Mucosa of stomach (tissue), 1 donor: ENCODE measurements at regions not wholly inside any gene's neighbourhood (a gene's known extent, or its start where the extent isn't known, plus 50 kb on each side); places are given as distances from the start of the nearest gene placed in this dataset.

Experiments
- H3K27me3 ChIP-seq: one replicate; pipeline ENCODE4 v1.7.0; 2013; ENCODE audit warnings: mild to moderate bottlenecking, low read length; ENCODE audit not compliant: control insufficient read depth, insufficient read depth
- H3K36me3 ChIP-seq: one replicate; pipeline ENCODE4 v1.7.0; 2013; ENCODE audit warnings: low read length; ENCODE audit not compliant: control insufficient read depth, insufficient read depth
- H3K4me1 ChIP-seq: one replicate; pipeline ENCODE4 v1.7.0; 2013; ENCODE audit warnings: mild to moderate bottlenecking, low read length; ENCODE audit not compliant: control insufficient read depth, insufficient read depth
- H3K4me3 ChIP-seq: one replicate; pipeline ENCODE4 v1.7.0; 2013; ENCODE audit warnings: low read length
- H3K9ac ChIP-seq: one replicate; pipeline ENCODE4 v1.7.0; 2013; ENCODE audit warnings: mild to moderate bottlenecking, low read length, moderate library complexity
- H3K9me3 ChIP-seq: one replicate; pipeline ENCODE4 v1.7.0; 2013; ENCODE audit warnings: mild to moderate bottlenecking, low read length, moderate library complexity; ENCODE audit not compliant: control insufficient read depth
- donor health status: Pancreatic carcinoma.

DNA sequence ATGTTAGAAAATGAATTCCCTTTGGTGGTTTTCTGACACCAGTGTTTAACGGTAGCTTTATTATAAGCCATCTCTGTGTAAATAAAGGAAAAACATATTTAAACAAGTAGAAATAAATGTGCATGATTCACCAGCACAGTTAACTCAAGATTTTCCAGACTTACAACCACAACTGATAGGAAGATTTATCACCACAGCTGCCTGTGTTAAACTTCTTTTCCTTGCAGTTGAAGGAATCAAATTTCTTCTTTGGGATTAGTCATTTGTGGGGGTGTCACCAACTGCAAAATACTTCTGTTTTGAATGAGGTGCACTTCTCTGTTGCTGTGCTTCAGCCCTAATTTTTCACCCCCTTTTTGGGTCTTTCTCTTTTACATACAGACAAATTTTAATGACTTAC is 128.1 kb upstream of the STK26 start:
- H3K36me3 ChIP-seq: no peaks in the 10 kb centered on the region
- H3K9ac ChIP-seq: no peak overlapping the region
- no peaks in the 10 kb centered on the region for H3K4me1 ChIP-seq
- H3K9me3 ChIP-seq: no peaks in the 10 kb centered on the region
- H3K27me3 ChIP-seq: no peaks in the 10 kb centered on the region
- H3K4me3 ChIP-seq: no peak overlapping the region

- Histone ChIP-seq H3K27me3 (no peaks in the 10 kb centered on the region), H3K36me3 (no peaks in the 10 kb centered on the region), H3K4me1 (no peaks in the 10 kb centered on the region), H3K9ac (no peak overlapping the region), H3K9me3 (no peaks in the 10 kb centered on the region), H3K4me3 (no peak overlapping the region)
These were observed 127.3 kb upstream of the STK26 start for GRCh38 chrX:131895807-131896206.

GRCh38 chrX:131901546-131901945 is 121.6 kb upstream of the STK26 start:
- H3K4me3 ChIP-seq: no peak overlapping the region
- H3K27me3 ChIP-seq: no peaks in the 10 kb centered on the region
- H3K4me1 ChIP-seq: no peaks in the 10 kb centered on the region
- no peaks in the 10 kb centered on the region for H3K36me3 ChIP-seq
- no peak overlapping the region for H3K9ac ChIP-seq
- H3K9me3 ChIP-seq: no peaks in the 10 kb centered on the region

DNA sequence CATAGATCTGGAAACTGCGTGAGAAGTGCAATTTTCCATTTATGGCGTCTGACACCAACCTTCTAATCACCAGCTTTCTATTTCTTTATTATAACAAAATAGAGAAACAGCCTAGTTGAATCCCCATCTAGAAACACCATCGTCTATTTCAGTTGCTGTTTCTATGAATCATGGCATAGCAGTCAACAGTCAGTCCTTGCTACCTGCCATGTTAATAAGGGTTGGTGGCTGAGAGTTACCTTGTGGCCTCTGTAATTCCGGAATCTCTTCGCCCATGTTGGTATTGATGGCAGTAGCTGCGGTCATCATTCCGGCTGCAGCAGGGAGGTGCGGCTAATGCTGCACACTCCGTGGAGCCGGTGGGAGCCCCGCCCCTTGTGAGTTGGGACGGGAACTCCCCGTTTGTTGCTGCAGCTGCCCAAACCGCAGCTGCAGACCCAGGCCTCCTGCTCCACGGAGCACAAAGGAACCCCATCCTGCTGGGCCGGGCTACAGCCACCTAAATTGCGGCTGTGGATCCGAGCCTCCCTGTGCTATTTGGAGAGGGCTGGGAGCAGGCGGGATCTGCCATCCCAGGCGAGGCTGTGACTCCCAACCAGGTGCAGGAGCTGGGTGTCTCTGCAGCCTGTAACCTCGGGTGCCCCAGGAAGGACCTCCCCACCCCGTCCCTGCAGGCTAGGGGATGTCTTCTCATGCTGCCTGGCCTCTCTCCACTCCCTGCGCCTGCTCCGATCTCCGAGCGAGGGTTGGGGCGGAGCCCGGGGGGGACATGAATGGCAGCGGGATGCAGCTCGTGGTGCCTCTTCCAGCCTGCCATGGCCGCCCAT is 115.4 kb upstream of the STK26 start:
- Histone ChIP-seq H3K9me3 (no peaks in the 10 kb centered on the region), H3K4me1 (no peaks in the 10 kb centered on the region), H3K27me3 (no peaks in the 10 kb centered on the region), H3K4me3 (no peak overlapping the region), H3K36me3 (no peaks in the 10 kb centered on the region), H3K9ac (no peak overlapping the region)

DNA sequence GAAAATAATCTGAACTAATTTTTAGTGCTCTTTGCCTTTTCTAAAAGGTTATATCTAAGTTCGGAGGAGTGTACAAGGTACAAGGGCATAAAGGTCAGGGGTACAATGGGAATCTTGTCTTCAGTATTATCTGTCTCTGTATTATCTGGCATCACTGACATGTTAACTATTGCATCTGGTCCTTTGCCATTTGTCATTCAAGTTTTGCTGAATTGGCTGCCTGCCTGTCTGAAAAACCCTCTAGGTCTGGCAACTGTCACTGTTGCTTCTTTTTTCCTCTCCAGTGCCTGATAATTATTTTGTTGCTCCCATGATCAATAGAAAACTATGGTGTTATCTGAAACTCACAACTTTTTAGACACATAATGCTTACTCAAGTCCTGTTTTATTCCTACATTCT is 112.5 kb upstream of the STK26 start:
- no peaks in the 10 kb centered on the region for H3K27me3 ChIP-seq
- H3K36me3 ChIP-seq: no peaks in the 10 kb centered on the region
- no peak overlapping the region for H3K9ac ChIP-seq
- H3K4me3 ChIP-seq: no peak overlapping the region
- H3K9me3 ChIP-seq: no peaks in the 10 kb centered on the region
- no peaks in the 10 kb centered on the region for H3K4me1 ChIP-seq

GRCh38 chrX:131915488-131915887 is 107.6 kb upstream of the STK26 start:
- no peak overlapping the region for H3K4me3 ChIP-seq
- H3K27me3 ChIP-seq: no peaks in the 10 kb centered on the region
- no peak overlapping the region for H3K9ac ChIP-seq
- H3K4me1 ChIP-seq: no peaks in the 10 kb centered on the region
- no peaks in the 10 kb centered on the region for H3K9me3 ChIP-seq
- no peaks in the 10 kb centered on the region for H3K36me3 ChIP-seq

GRCh38 chrX:131917588-131917987 is 105.5 kb upstream of the STK26 start:
- Histone ChIP-seq H3K27me3 (no peaks in the 10 kb centered on the region), H3K9ac (no peak overlapping the region), H3K9me3 (no peaks in the 10 kb centered on the region), H3K4me3 (no peak overlapping the region), H3K4me1 (no peaks in the 10 kb centered on the region), H3K36me3 (no peaks in the 10 kb centered on the region)

- no peaks in the 10 kb centered on the region for H3K9me3 ChIP-seq
- no peaks in the 10 kb centered on the region for H3K4me1 ChIP-seq
- H3K36me3 ChIP-seq: no peaks in the 10 kb centered on the region
- H3K27me3 ChIP-seq: no peaks in the 10 kb centered on the region
- no peak overlapping the region for H3K9ac ChIP-seq
- no peak overlapping the region for H3K4me3 ChIP-seq
These were observed 104.3 kb upstream of the STK26 start for GRCh38 chrX:131918839-131919238.

DNA sequence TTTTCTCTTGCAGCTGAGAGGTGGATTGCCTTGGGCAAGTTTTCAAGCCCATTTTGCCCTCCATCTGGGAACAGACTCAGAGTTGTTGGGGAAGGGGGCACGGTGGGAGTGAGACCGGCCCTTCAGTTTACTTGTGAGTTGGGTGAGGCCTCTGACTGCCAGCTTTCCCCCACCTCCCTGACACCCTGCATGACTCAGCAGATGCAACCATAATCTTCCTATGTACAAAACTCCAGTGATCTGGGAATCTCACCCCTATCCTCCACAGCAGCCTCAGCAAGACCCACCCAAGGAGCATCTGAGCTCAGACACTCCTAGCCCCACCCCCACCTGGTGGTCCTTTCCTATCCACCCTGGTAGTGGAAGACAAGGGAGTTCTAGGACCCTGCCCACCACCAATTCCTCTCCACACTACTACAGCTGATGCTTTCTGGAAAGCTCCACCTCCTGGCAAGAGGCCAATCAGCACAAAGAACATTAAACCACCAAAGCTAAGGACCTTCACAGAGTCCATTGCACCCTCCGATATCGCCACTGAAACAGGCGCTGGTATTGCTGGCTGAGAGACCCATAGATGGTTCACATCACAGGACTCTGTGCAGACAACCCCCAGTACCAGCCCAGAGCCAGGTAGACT is 99.4 kb upstream of the STK26 start:
- no peaks in the 10 kb centered on the region for H3K36me3 ChIP-seq
- H3K9me3 ChIP-seq: no peaks in the 10 kb centered on the region
- H3K4me3 ChIP-seq: no peak overlapping the region
- no peak overlapping the region for H3K9ac ChIP-seq
- no peaks in the 10 kb centered on the region for H3K27me3 ChIP-seq
- no peaks in the 10 kb centered on the region for H3K4me1 ChIP-seq

DNA sequence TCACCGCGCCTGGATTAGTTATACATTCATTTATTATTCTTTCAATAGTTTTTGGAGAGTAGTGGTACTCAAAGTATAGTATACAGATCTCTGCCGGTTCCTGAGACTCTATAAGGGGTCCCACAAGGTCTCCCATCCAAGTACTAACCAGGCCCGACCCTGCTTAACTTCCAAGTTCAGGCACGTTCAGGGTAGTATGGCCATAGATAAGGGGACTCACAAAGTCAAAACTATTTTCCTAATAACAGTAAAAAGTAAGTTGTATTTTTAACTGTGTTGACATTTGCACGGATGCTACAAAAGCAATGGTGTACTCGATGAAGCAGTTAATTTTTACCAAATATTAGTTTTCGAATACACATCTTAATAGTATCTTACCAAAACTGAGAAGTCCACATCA is 84.4 kb upstream of the STK26 start:
- H3K9me3 ChIP-seq: no peaks in the 10 kb centered on the region
- no peak overlapping the region for H3K4me3 ChIP-seq
- no peaks in the 10 kb centered on the region for H3K36me3 ChIP-seq
- no peak overlapping the region for H3K9ac ChIP-seq
- H3K4me1 ChIP-seq: no peaks in the 10 kb centered on the region
- no peaks in the 10 kb centered on the region for H3K27me3 ChIP-seq

DNA sequence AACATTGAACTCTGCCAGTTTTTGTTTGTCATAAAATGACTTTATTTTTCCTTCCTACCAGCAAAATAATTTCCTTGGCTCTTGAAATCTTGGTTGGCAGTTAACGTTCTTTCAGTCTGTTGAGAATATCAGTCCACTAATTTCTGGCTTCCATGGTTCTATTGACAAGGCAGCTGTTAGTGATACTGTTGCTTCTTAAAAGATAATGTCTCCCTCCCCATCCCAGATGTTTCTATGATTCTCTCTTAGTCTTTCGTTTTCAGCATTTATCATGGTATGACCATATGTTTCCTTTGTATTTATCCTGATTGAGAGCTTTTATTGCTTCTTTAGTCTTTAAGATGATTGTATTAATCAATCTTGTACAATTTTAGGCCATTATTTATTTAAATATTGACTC is 81.1 kb upstream of the STK26 start:
- Histone ChIP-seq H3K4me1 (no peaks in the 10 kb centered on the region), H3K27me3 (no peaks in the 10 kb centered on the region), H3K9ac (no peak overlapping the region), H3K9me3 (no peaks in the 10 kb centered on the region), H3K36me3 (no peaks in the 10 kb centered on the region), H3K4me3 (no peak overlapping the region)

DNA sequence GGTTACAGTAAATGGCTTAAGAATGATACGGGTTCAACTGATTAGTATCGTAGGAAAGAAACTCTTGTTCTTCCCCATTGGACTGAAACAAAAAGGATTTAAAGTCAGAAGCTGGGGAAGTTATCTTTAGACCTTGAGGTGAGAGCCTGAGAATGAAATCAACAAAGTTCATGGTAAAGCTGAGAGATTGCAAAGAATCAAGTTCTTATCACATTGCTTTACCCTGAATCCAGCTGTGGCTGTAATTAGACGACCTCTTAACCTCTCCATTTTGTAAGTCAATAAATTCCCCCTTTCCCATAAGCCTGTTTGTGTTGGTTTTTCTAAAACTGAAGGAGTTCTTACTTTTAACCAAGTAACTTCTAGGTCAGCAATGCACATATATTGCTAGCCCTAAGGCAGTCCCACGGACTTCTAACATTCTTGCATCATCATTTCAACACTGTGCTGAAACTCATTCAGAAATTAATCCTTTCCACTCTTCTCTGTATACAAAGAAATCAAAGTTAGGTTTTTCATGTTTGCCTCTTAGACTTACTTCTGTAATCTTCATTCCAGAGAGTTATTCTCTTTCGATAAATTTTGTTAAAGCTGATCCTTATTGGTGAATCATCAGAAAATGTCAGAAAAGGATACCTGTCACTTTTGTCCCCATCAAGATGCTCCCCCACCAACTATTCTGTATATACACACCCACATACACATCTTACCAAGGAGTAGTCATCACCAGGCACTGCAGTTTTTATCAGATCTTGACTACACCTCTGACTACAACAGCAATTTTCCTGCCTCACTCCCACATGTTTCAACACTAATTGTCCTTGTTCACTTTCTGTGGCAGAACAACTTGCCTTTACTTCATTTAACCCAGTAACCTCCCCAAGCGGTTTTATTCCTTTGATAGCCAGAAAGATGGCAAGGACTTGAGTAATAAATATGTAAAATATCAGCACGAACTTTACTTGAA is 77.9 kb upstream of the STK26 start:
- Histone ChIP-seq H3K4me1 (no peaks in the 10 kb centered on the region), H3K27me3 (no peaks in the 10 kb centered on the region), H3K9ac (no peak overlapping the region), H3K9me3 (no peaks in the 10 kb centered on the region), H3K4me3 (no peak overlapping the region), H3K36me3 (no peaks in the 10 kb centered on the region)
